ENCODE measurements at regions not wholly inside any gene's neighbourhood (a gene's known extent, or its start where the extent isn't known, plus 50 kb on each side); places are given as distances from the start of the nearest gene placed in this dataset.

GRCh38 chr7:118325450-118325808 lies 100.9 kb downstream of the ANKRD7 start:
- Histone ChIP-seq H3K36me3 (ENCODE audit: insufficient read depth in 1 of 2, low read depth in 1 of 2) (no peaks in the 10 kb centered on the region), H3K27ac (no peak overlapping the region), H3K27me3 (ENCODE audit: insufficient read depth in 3 of 3, low read length in 2 of 3) (no peaks in the 10 kb centered on the region), H3K4me3 (no peak overlapping the region), H3K4me1 (no peaks in the 10 kb centered on the region), H3K9me3 (no peaks in the 10 kb centered on the region)
- intact Hi-C loops (cut with DNase I): no loop called here
- TF ChIP-seq CTCF (IDR thresholded peaks at IDR 0.05): no peak
- no peak for DNase-seq
- ATAC-seq: no peak

DNA sequence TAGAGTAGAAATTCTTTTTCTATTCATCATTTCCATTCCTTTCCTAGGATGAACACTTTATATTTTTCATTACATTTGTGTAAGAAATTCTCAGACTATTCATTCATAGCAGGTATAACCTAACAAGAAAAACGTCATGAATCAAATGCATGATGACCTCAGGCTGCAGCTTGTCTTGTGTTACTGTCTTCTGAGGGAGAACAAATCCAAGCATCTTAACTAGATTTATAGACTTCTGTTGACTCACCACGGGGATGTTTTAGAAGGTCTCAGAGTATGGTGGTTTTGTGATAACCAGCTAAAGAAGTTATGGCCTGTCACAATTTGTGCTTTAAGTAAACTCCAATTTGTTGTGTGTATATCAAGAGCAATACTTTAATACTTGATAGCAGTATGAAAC lies 102.7 kb downstream of the ANKRD7 start:
- Histone ChIP-seq H3K4me1 (no peaks in the 10 kb centered on the region), H3K27ac (no peak overlapping the region), H3K36me3 (ENCODE audit: insufficient read depth in 1 of 2, low read depth in 1 of 2) (no peaks in the 10 kb centered on the region), H3K4me3 (no peak overlapping the region), H3K9me3 (no peaks in the 10 kb centered on the region), H3K27me3 (ENCODE audit: insufficient read depth in 3 of 3, low read length in 2 of 3) (no peaks in the 10 kb centered on the region)
- intact Hi-C loops (cut with DNase I): no loop called here
- DNase-seq: no peak
- no peak for ATAC-seq
- TF ChIP-seq CTCF (IDR thresholded peaks at IDR 0.05): no peak
- WGBS, 3 donors: 21 to 28% (median 24%) methylated on average over 2 of the region's 2 CpGs

GRCh38 chr7:118328505-118329211 lies 104.2 kb downstream of the ANKRD7 start:
- DNase-seq (no peak), ATAC-seq (no peak)
- no peak overlapping the region for H3K27ac ChIP-seq
- no peaks in the 10 kb centered on the region for H3K36me3 ChIP-seq (ENCODE audit: insufficient read depth in 1 of 2, low read depth in 1 of 2)
- 69 to 71% (median 71%) methylated on average over 11 of the region's 11 CpGs for WGBS, 3 donors
- no peaks in the 10 kb centered on the region for H3K4me1 ChIP-seq
- no peak for TF ChIP-seq CTCF (IDR thresholded peaks at IDR 0.05)
- intact Hi-C loops (cut with DNase I): no loop called here
- H3K9me3 ChIP-seq: no peaks in the 10 kb centered on the region
- no peak overlapping the region for H3K4me3 ChIP-seq
- H3K27me3 ChIP-seq (ENCODE audit: insufficient read depth in 3 of 3, low read length in 2 of 3): no peaks in the 10 kb centered on the region

DNA sequence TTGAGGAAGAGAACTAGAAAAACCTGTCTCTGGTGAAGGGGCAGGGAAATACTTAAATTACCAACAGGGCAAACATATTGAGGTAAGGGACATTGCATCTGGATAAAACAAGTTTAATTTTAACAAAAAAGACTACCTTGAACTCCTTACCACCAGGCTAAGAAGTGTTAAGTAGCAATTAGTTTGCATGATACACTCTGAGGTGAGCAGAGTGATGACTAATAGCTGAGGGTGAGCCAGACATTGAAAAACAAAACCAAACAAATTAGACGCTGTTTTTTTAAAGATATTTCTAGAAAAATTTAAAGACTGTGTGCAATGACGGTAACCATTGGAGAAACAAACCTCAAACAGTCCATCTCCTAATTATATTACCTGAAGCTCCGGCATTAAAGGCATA lies 105.9 kb downstream of the ANKRD7 start:
- H3K27ac ChIP-seq: no peak overlapping the region
- TF ChIP-seq CTCF (IDR thresholded peaks at IDR 0.05): no peak
- no peaks in the 10 kb centered on the region for H3K4me1 ChIP-seq
- WGBS, 3 donors: 84 to 86% (median 84%) methylated on average over 3 of the region's 3 CpGs
- no peaks in the 10 kb centered on the region for H3K27me3 ChIP-seq (ENCODE audit: insufficient read depth in 3 of 3, low read length in 2 of 3)
- ATAC-seq: no peak
- H3K4me3 ChIP-seq: no peak overlapping the region
- H3K36me3 ChIP-seq (ENCODE audit: insufficient read depth in 1 of 2, low read depth in 1 of 2): no peaks in the 10 kb centered on the region
- DNase-seq: no peak
- H3K9me3 ChIP-seq: no peaks in the 10 kb centered on the region
- intact Hi-C loops (cut with DNase I): no loop called here

DNA sequence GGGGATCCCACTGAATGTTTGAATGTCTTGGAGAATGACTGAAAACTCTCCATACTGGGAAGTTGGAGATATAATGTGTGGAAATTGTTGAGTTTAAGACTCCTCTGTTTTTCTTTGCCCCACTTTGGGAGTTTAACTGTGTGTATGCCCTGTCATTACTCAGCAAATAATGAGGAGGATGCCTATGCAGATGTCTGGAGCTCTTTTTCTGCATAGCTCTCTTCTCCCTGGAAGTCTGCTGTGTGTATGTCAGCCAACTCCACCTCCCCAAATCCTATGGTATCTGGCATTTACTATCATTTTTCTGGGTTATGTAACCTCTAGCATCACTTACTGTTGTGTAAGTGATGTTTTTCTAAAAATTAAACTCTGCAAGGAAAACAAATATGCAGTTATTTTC lies 122.2 kb downstream of the ANKRD7 start:
- no peak for ATAC-seq
- no peak overlapping the region for H3K27ac ChIP-seq
- no peaks in the 10 kb centered on the region for H3K9me3 ChIP-seq
- H3K36me3 ChIP-seq (ENCODE audit: insufficient read depth in 1 of 2, low read depth in 1 of 2): no peaks in the 10 kb centered on the region
- TF ChIP-seq CTCF (IDR thresholded peaks at IDR 0.05): no peak
- no peaks in the 10 kb centered on the region for H3K4me1 ChIP-seq
- no peaks in the 10 kb centered on the region for H3K27me3 ChIP-seq (ENCODE audit: insufficient read depth in 3 of 3, low read length in 2 of 3)
- intact Hi-C loops (cut with DNase I): no loop called here
- no peak for DNase-seq
- no peak overlapping the region for H3K4me3 ChIP-seq
